H9 (cell line): ENCODE measurements at regions not wholly inside any gene's neighbourhood (a gene's known extent, or its start where the extent isn't known, plus 50 kb on each side); places are given as distances from the start of the nearest gene placed in this dataset.

ENCODE experiments used
- DNase-seq: peaks from one replicate; pipeline ENCODE4 v3.0.0-alpha.2; 2017
- H2AFZ ChIP-seq: one replicate; pipeline ENCODE4 v1.6.1; 2013; ENCODE audit warnings: mild to moderate bottlenecking, low read length, control low read depth, moderate library complexity
- H2AK5ac ChIP-seq: 2 replicates; pipeline ENCODE4 v1.6.1; 2013; ENCODE audit warnings: low read length, control low read depth, mixed read lengths; ENCODE audit not compliant: insufficient read length
- H2BK120ac ChIP-seq: one replicate; pipeline ENCODE4 v1.6.1; 2013; ENCODE audit warnings: low read depth, mild to moderate bottlenecking, low read length, control low read depth, inconsistent platforms; ENCODE audit not compliant: poor library complexity, severe bottlenecking
- H2BK12ac ChIP-seq: 2 replicates; pipeline ENCODE4 v1.6.1; 2013; ENCODE audit warnings: low read length, control low read depth, mixed read lengths, low read depth; ENCODE audit not compliant: insufficient read length
- H2BK15ac ChIP-seq: 2 replicates; pipeline ENCODE4 v1.6.1; 2013; ENCODE audit warnings: low read depth, low read length, control low read depth
- H2BK20ac ChIP-seq: one replicate; pipeline ENCODE4 v1.6.1; 2013; ENCODE audit warnings: low read depth, mild to moderate bottlenecking, low read length, control low read depth, inconsistent platforms; ENCODE audit not compliant: poor library complexity, severe bottlenecking
- H2BK5ac ChIP-seq: 2 replicates; pipeline ENCODE4 v1.6.1; 2013; ENCODE audit warnings: low read length, control low read depth, mixed read lengths; ENCODE audit not compliant: insufficient read length
- H3K14ac ChIP-seq: 2 replicates; pipeline ENCODE4 v1.6.1; 2013; ENCODE audit warnings: low read length, control low read depth; ENCODE audit not compliant: insufficient read depth
- H3K18ac ChIP-seq: 2 replicates; pipeline ENCODE4 v1.6.1; 2013; ENCODE audit warnings: low read depth, mild to moderate bottlenecking, mixed read lengths, low read length, control low read depth; ENCODE audit not compliant: insufficient read length
- H3K23ac ChIP-seq: 2 replicates; pipeline ENCODE4 v1.6.1; 2013; ENCODE audit warnings: low read length, control low read depth, mixed read lengths, low read depth; ENCODE audit not compliant: insufficient read length
- H3K23me2 ChIP-seq: 2 replicates; pipeline ENCODE4 v1.6.1; 2013; ENCODE audit warnings: low read depth, mild to moderate bottlenecking, mixed read lengths, low read length, control low read depth; ENCODE audit not compliant: insufficient read length, poor library complexity, severe bottlenecking
- H3K27ac ChIP-seq: 2 replicates; pipeline ENCODE4 v1.5.1; 2013; ENCODE audit warnings: low read length, control low read depth, mixed read lengths, low read depth; ENCODE audit not compliant: insufficient read length
- H3K27me3 ChIP-seq: 2 replicates; pipeline ENCODE4 v1.6.1; 2013; ENCODE audit warnings: low read length, control low read depth, inconsistent platforms; ENCODE audit not compliant: insufficient read depth
- H3K4ac ChIP-seq: 2 replicates; pipeline ENCODE4 v1.6.1; 2013; ENCODE audit warnings: low read depth, mild to moderate bottlenecking, control low read depth, inconsistent platforms, low read length, moderate library complexity
- H3K4me1 ChIP-seq: 2 replicates; pipeline ENCODE4 v1.6.1; 2013; ENCODE audit warnings: low read length, control low read depth, inconsistent platforms; ENCODE audit not compliant: insufficient read depth
- H3K4me2 ChIP-seq: 2 replicates; pipeline ENCODE4 v1.6.1; 2013; ENCODE audit warnings: low read length, control low read depth, mixed read lengths; ENCODE audit not compliant: insufficient read length, insufficient read depth
- H3K56ac ChIP-seq: 2 replicates; pipeline ENCODE4 v1.6.1; 2013; ENCODE audit warnings: low read depth, mild to moderate bottlenecking, mixed read lengths, low read length, control low read depth; ENCODE audit not compliant: insufficient read length
- H3K79me1 ChIP-seq: 2 replicates; pipeline ENCODE4 v1.6.1; 2013; ENCODE audit warnings: low read depth, mild to moderate bottlenecking, moderate library complexity, low read length, control low read depth, inconsistent platforms; ENCODE audit not compliant: insufficient read depth, poor library complexity, severe bottlenecking
- H3K79me2 ChIP-seq: 2 replicates; pipeline ENCODE4 v1.6.1; 2013; ENCODE audit warnings: low read length, control low read depth, inconsistent platforms; ENCODE audit not compliant: insufficient read depth
- H3K9ac ChIP-seq: 2 replicates; pipeline ENCODE4 v1.6.1; 2013; ENCODE audit warnings: low read length, control low read depth, mixed read lengths; ENCODE audit not compliant: insufficient read length; ENCODE audit errors: extremely low read depth
- H3K9me3 ChIP-seq: one replicate; pipeline ENCODE4 v1.6.1; 2013; ENCODE audit warnings: low read depth, low read length, inconsistent platforms; ENCODE audit not compliant: control insufficient read depth
- H3T11ph ChIP-seq: one replicate; pipeline ENCODE4 v1.6.1; 2013; ENCODE audit warnings: mild to moderate bottlenecking, low read length, control low read depth, inconsistent platforms
- H4K20me1 ChIP-seq: one replicate; pipeline ENCODE4 v1.6.1; 2013; ENCODE audit not compliant: control insufficient read depth, insufficient read length, insufficient read depth
- H4K5ac ChIP-seq: 2 replicates; pipeline ENCODE4 v1.6.1; 2013; ENCODE audit warnings: low read depth, mild to moderate bottlenecking, mixed read lengths, low read length, control low read depth; ENCODE audit not compliant: insufficient read length
- H4K8ac ChIP-seq: replicated peaks from 2 replicates; pipeline ENCODE4 v1.6.1; 2013; ENCODE audit warnings: low read length, control low read depth, mixed read lengths, low read depth; ENCODE audit not compliant: insufficient read length
- H4K91ac ChIP-seq: 2 replicates; pipeline ENCODE4 v1.6.1; 2013; ENCODE audit warnings: low read depth, mild to moderate bottlenecking, moderate library complexity, mixed read lengths, low read length, control low read depth; ENCODE audit not compliant: insufficient read length
- H3K27ac Mint-ChIP-seq, 3 experiments: 2 replicates in 2 of 3; 3 replicates in 1 of 3; pipeline ENCODE4 v1.8.0; 2020 to 2021; ENCODE audit warnings: mixed read lengths in 3 of 3, mild to moderate bottlenecking in 1 of 3, moderate library complexity in 1 of 3
- H3K27me3 Mint-ChIP-seq: 2 replicates; pipeline ENCODE4 v1.8.0; 2021; ENCODE audit warnings: low read depth, mild to moderate bottlenecking, moderate library complexity, mixed read lengths
- H3K36me3 Mint-ChIP-seq, 3 experiments: 2 replicates in 2 of 3; 3 replicates in 1 of 3; pipeline ENCODE4 v1.8.0; 2020 to 2021; ENCODE audit warnings: low read depth in 3 of 3, mixed read lengths in 3 of 3; ENCODE audit not compliant: insufficient read depth in 1 of 3
- H3K4me1 Mint-ChIP-seq, 2 experiments: 2 replicates each; pipeline ENCODE4 v1.8.0; 2020; ENCODE audit warnings: mixed read lengths in 2 of 2
- H3K4me3 Mint-ChIP-seq, 2 experiments: 2 replicates in 1 of 2; 3 replicates in 1 of 2; pipeline ENCODE4 v1.8.0; 2020 to 2021; ENCODE audit warnings: mild to moderate bottlenecking in 2 of 2, mixed read lengths in 2 of 2, moderate library complexity in 1 of 2
- H3K9me3 Mint-ChIP-seq, 2 experiments: 2 replicates in 1 of 2; 3 replicates in 1 of 2; pipeline ENCODE4 v1.8.0; 2020; ENCODE audit warnings: mild to moderate bottlenecking in 2 of 2, mixed read lengths in 2 of 2, moderate library complexity in 1 of 2
- CTCF ChIP-seq: fragments of 200-600 bp; sonication (generic); conservative IDR thresholded peaks from 3 replicates; pipeline ENCODE4 v1.8.0; 2021; ENCODE audit warnings: antibody characterized with exemption, mild to moderate bottlenecking
- WGBS: extraction: QIAGEN DNeasy Blood & Tissue Kit; methylation state at CpG from one replicate; pipeline ENCODE4 v1.1.7; 2013; ENCODE audit warnings: missing lambda C conversion rate, low lambda C conversion rate, mixed read lengths; ENCODE audit not compliant: insufficient read length; ENCODE audit errors: extremely low coverage; 5-methylcytosine and 5-hydroxymethylcytosine counted together

GRCh38 chr9:127561491-127562278 is 50.4 kb upstream of the STXBP1 start:
- H3K27me3 ChIP-seq: no peaks in the 10 kb centered on the region
- no peak overlapping the region for H3K56ac ChIP-seq
- Mint-ChIP-seq H3K4me3 (no peak overlapping the region), H3K4me1 (peaks cover 43 to 49% of the 10 kb centered on the region in 2 experiments), H3K27ac (peak overlapping the region in 2 of 3 experiments; percentile 52 to 76; a peak in 4 of 7 replicates), H3K36me3 (peaks cover 4 to 19% (median 7%) of the 10 kb centered on the region in 3 experiments; a peak in 6 of 7 replicates), H3K27me3 (no peaks in the 10 kb centered on the region; the same call in 1 of the 2 replicates), H3K9me3 (no peaks in the 10 kb centered on the region; a peak in 1 of 5 replicates)
- DNase-seq: peak; percentile 79
- H3K79me1 ChIP-seq: peaks cover 10% of the 10 kb centered on the region
- no peak overlapping the region for H4K8ac ChIP-seq
- no CpG with 5 or more reads among the region's 17 CpGs for WGBS
- peaks cover 2% of the 10 kb centered on the region for H4K20me1 ChIP-seq
- H3K23me2 ChIP-seq: no peaks in the 10 kb centered on the region
- peaks cover 6% of the 10 kb centered on the region; the same call in 1 of the 2 replicates for H3K79me2 ChIP-seq
- no peak overlapping the region for H3K4ac ChIP-seq
- no peak overlapping the region for H4K91ac ChIP-seq
- no peak overlapping the region for H2AFZ ChIP-seq
- no peak overlapping the region for H3K23ac ChIP-seq
- no peak overlapping the region for H2AK5ac ChIP-seq
- no peak overlapping the region for H3K14ac ChIP-seq
- H2BK12ac ChIP-seq: no peak overlapping the region
- no peak overlapping the region for H2BK20ac ChIP-seq
- H3K4me2 ChIP-seq: no peak overlapping the region
- no peak overlapping the region for H3K27ac ChIP-seq
- no peaks in the 10 kb centered on the region for H3K9me3 ChIP-seq
- no peak overlapping the region for H2BK5ac ChIP-seq
- no peak overlapping the region for H2BK15ac ChIP-seq
- H3T11ph ChIP-seq: no peak overlapping the region
- no peak overlapping the region for H4K5ac ChIP-seq
- H2BK120ac ChIP-seq: no peak overlapping the region
- H3K18ac ChIP-seq: no peak overlapping the region
- H3K9ac ChIP-seq: no peak overlapping the region
- H3K4me1 ChIP-seq: peaks cover 3% of the 10 kb centered on the region; the same call in 1 of the 2 replicates
- TF ChIP-seq CTCF: no peak
